Fibroblast of pulmonary artery (primary cell): ENCODE measurements at regions not wholly inside any gene's neighbourhood (a gene's known extent, or its start where the extent isn't known, plus 50 kb on each side); places are given as distances from the start of the nearest gene placed in this dataset.

Experiments used
- DNase-seq: peaks from one replicate; pipeline ENCODE4 v3.0.0-alpha.2; 2010; ENCODE audit warnings: low read depth
- H3K4me3 ChIP-seq: replicated peaks from 2 replicates; pipeline ENCODE4 v1.5.1; 2011; ENCODE audit warnings: low read depth, mild to moderate bottlenecking, control low read depth, low read length, moderate library complexity
- TF ChIP-seq, protein P1 (sequence below): IDR thresholded peaks from 2 replicates; pipeline ENCODE4 v1.5.1; 2011; ENCODE audit warnings: mild to moderate bottlenecking, control low read depth, low read length, inconsistent platforms; ENCODE audit errors: missing control alignments

DNA sequence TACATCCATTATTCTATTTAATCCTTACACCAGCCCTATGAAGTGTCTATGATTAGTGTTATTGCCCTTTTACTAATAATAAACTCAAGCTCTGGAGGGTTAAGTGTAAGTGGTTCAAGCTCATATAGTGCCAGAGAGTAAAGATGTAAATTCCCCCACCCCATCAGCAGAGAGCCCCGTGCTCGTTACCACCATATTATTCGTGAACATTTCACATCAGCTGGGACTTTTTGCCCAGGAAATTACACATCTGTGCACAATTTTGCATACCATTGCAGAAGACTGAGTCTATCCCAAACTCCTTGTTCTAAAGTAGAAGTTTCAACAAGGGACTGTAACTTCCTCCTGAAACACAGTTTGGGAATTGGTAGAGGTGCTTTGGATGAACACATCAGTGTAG is 220.1 kb downstream of the BCAS1 start:
- DNase-seq = no peak
- TF ChIP-seq, protein P1, sequence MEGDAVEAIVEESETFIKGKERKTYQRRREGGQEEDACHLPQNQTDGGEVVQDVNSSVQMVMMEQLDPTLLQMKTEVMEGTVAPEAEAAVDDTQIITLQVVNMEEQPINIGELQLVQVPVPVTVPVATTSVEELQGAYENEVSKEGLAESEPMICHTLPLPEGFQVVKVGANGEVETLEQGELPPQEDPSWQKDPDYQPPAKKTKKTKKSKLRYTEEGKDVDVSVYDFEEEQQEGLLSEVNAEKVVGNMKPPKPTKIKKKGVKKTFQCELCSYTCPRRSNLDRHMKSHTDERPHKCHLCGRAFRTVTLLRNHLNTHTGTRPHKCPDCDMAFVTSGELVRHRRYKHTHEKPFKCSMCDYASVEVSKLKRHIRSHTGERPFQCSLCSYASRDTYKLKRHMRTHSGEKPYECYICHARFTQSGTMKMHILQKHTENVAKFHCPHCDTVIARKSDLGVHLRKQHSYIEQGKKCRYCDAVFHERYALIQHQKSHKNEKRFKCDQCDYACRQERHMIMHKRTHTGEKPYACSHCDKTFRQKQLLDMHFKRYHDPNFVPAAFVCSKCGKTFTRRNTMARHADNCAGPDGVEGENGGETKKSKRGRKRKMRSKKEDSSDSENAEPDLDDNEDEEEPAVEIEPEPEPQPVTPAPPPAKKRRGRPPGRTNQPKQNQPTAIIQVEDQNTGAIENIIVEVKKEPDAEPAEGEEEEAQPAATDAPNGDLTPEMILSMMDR = no peak
- no peak overlapping the region for H3K4me3 ChIP-seq

DNA sequence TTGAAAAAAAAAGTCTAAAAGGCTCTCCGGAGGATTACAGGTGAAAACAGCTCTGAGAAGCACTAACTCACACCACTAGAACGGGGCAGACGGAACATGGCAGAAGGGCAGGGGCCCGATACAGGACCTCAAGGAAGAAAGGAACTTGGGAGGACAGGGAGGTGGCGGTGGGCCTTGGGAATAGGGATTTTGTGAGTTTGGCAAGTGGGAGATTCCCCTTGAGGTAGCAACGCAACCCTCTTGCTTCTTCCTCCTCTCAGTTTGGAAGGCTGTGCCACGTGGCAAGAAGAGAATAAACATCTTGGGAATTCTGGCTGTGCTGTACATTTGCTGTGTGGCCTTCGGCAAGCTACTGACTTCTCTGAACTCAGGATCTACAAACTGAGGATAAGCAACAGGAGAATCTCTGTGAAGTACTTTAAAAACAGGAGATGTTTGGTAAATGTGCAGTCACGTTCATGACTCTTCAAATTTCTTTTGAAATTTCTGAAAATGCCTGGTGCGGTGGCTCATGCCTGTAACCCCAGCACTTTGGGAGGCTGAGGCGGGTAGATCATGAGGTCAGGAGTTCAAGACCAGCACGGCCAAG is 220.8 kb downstream of the BCAS1 start:
- H3K4me3 ChIP-seq = no peak overlapping the region
- no peak for DNase-seq
- TF ChIP-seq, protein P1 = no peak

DNA sequence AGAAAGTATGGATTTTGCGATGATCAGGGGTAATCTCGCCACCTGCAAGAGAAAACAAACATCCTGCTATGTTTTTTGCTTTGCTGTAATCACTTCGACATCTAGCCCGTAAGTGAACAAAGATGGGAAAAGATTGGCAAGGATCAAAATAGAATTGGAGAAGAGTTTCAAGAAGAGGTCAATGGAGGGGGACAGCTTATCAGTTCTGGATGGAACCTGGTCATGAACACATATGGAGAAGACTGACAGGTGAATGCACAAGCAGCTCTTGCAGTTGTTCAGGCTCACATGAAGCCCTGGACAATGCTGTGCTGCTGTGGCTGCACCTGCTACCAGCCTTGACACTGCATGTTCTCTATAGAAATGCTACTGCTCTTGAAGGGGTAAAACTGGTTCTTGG is 222.1 kb downstream of the BCAS1 start:
- no peak overlapping the region for H3K4me3 ChIP-seq
- DNase-seq = no peak
- TF ChIP-seq, protein P1 = no peak

DNA sequence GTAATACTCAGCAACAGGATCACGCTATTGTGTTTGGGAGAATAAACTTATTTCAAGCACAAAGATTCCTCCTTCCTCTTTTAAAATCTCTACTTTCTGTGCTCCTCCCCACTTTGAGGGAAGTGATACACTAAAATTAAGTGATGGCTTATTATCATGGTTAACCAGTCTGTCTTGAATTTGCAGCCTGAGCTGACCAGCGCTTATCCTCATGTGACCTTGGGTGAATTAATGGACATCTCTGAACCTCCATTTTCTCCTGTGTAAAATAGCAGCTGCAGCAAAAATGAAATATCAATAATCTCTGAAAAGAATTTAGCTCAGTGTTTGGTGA is 222.6 kb downstream of the BCAS1 start:
- H3K4me3 ChIP-seq = no peak overlapping the region
- no peak for DNase-seq
- TF ChIP-seq, protein P1 = no peak

DNA sequence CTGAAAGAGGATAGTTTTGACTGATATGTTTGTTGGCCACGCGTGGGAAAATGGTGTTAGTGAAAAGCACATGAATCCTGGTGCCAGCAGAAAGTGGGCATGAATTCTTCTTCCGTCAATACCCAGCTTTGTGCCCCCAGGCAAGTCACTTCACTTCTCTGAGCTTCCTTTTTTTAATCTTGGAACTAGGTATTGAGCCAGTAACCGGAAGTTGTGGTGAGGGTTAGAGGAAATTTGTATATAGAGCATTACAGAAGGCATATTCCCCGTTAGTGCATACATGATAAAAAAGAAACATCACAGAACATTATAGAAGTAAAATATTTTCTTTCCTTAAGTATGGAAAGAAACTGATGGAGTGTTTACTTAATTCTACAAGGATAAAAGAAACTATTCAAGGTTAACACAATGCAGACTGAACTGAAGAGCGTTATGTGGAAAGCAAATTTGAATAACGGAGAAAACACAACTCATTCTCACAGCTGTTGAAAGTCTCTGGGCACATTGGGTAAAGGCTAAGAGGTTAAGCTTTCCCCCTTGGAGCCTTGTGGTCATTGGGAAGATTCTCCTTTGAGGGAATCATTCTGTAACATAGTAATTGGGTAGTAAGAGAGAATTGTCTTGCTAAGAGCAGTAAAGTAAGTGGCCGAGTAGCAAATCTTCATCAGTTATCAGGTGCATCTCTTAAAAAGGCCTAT is 223.1 kb downstream of the BCAS1 start:
- DNase-seq = no peak
- H3K4me3 ChIP-seq = no peak overlapping the region
- TF ChIP-seq, protein P1 = no peak

DNA sequence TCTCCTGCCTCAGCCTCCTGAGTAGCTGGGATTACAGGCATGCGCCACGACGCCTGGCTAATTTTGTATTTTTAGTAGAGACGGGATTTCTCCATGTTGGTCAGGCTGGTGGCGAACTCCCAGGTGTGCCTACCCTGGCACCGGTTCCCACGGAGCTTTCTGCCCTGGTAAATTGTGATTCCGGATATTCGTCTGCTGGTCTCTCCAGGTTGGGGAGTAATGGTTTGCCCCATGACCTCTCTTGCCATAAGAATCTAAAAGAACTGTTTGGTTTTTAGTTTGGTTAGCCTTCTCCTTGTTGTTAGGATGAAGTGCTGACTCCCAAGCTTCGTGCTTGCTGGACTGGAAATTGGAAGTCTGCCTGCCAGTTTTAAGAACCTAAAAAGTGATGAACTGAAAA is 223.8 kb downstream of the BCAS1 start:
- H3K4me3 ChIP-seq = no peak overlapping the region
- TF ChIP-seq, protein P1 = no peak
- no peak for DNase-seq

DNA sequence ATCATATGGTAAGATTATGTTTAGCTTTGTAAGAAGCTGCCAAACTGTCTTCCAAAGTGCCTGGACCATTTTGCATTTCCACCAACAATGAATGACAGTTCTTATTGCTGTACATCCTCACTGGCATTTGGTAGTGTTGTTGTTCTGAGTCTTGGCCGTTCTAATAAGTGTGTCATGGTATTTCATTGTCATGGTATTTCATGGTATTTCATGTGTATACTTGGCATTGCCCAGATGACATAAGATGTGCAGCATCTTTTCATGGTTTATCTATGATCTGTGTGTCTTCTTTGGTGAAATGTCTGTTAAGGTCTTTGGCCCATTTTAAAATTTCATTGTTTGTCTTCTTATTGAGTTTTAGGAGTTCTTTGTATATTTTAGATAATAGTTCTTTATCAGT is 224.4 kb downstream of the BCAS1 start:
- TF ChIP-seq, protein P1 = no peak
- no peak for DNase-seq
- H3K4me3 ChIP-seq = no peak overlapping the region
